Upper lobe of right lung (tissue), 1 donor: ENCODE measurements at regions not wholly inside any gene's neighbourhood (a gene's known extent, or its start where the extent isn't known, plus 50 kb on each side); places are given as distances from the start of the nearest gene placed in this dataset.

Source experiments
- ATAC-seq: fragments of 200-7000 bp; cut with Tn5 transposase; one replicate; pipeline ENCODE4 v1.9.1; 2020; ENCODE audit warnings: mild to moderate bottlenecking, moderate library complexity
- DNase-seq: peaks from one replicate; pipeline ENCODE4 v3.0.0-alpha.2; 2020
- H3K27ac ChIP-seq: fragments of 200-600 bp; one replicate; pipeline ENCODE4 v1.8.0; 2022
- H3K27me3 ChIP-seq: fragments of 200-600 bp; one replicate; pipeline ENCODE4 v1.8.0; 2022; ENCODE audit warnings: mild to moderate bottlenecking
- H3K36me3 ChIP-seq: fragments of 200-600 bp; one replicate; pipeline ENCODE4 v1.8.0; 2022
- H3K4me1 ChIP-seq: fragments of 200-600 bp; one replicate; pipeline ENCODE4 v1.8.0; 2022
- H3K4me3 ChIP-seq: fragments of 200-600 bp; one replicate; pipeline ENCODE4 v1.8.0; 2022; ENCODE audit warnings: mild to moderate bottlenecking
- H3K9me3 ChIP-seq: fragments of 200-600 bp; one replicate; pipeline ENCODE4 v1.8.0; 2022
- intact Hi-C: fragments of 100-400 bp; cut with DNase I; formaldehyde crosslinking; loops from one replicate; pipeline ENCODE4 v1.11.0; 2022
- TF ChIP-seq, protein P1 (sequence below): fragments of 200-600 bp; IDR thresholded peaks from one replicate; pipeline ENCODE4 v1.8.0; 2022; ENCODE audit warnings: antibody characterized with exemption
- donor health status: DM: no; HTN: yes; CAD: no; lungs with severe emphysema.

DNA sequence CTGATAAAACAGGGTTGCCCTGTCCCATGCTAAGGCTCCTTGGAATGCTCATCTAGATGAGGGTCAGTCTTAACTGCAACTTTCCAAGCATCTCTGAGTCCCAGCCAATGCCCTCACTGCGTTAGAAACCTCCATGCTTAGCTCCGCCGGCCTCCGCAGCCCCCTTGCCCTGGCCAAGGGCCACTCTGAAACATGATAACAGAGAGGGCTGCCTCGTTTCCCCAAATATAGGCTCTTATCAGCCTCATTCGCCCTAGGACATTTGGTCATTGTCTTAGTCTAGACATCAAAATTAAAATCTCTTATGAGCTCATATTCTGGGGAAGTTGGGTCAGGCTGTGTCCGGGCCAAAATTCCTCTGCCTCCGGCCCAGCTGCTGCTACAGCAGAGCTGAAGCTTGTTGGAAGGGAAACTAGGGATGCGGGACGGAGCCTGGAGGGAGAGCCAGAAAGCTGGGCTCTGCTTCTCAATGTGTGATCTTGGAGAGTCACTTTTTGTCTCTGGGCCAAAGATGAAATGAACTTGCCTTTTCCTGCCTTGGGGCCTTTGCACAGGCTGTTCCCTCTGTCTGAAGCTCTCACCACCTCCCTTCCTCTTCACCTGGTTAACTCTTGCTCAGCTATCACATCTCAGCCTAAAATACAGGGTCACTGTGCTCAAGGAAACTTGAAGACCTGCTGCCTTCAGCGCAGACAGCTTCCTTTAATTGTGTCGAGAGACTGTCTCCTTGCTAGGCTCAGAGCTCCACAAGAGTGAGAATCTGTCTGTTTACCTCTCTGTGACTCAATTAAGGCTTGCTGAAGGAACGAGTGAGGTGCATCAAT, 191.3 kb downstream of the RGS3 start:
- peak; percentile 67 for DNase-seq
- Histone ChIP-seq H3K4me1 (peaks cover 23% of the 10 kb centered on the region), H3K27me3 (no peaks in the 10 kb centered on the region), H3K4me3 (no peak overlapping the region), H3K27ac (peak overlapping the region; percentile 69), H3K36me3 (no peaks in the 10 kb centered on the region), H3K9me3 (no peaks in the 10 kb centered on the region)
- intact Hi-C loops = loop anchor here (5.0 kb wide), 1 partner anchor 208 kb away; no protein-coding TSS in a partner anchor
- TF ChIP-seq, protein P1, sequence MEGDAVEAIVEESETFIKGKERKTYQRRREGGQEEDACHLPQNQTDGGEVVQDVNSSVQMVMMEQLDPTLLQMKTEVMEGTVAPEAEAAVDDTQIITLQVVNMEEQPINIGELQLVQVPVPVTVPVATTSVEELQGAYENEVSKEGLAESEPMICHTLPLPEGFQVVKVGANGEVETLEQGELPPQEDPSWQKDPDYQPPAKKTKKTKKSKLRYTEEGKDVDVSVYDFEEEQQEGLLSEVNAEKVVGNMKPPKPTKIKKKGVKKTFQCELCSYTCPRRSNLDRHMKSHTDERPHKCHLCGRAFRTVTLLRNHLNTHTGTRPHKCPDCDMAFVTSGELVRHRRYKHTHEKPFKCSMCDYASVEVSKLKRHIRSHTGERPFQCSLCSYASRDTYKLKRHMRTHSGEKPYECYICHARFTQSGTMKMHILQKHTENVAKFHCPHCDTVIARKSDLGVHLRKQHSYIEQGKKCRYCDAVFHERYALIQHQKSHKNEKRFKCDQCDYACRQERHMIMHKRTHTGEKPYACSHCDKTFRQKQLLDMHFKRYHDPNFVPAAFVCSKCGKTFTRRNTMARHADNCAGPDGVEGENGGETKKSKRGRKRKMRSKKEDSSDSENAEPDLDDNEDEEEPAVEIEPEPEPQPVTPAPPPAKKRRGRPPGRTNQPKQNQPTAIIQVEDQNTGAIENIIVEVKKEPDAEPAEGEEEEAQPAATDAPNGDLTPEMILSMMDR = no peak
- peak; percentile 5 for ATAC-seq

DNA sequence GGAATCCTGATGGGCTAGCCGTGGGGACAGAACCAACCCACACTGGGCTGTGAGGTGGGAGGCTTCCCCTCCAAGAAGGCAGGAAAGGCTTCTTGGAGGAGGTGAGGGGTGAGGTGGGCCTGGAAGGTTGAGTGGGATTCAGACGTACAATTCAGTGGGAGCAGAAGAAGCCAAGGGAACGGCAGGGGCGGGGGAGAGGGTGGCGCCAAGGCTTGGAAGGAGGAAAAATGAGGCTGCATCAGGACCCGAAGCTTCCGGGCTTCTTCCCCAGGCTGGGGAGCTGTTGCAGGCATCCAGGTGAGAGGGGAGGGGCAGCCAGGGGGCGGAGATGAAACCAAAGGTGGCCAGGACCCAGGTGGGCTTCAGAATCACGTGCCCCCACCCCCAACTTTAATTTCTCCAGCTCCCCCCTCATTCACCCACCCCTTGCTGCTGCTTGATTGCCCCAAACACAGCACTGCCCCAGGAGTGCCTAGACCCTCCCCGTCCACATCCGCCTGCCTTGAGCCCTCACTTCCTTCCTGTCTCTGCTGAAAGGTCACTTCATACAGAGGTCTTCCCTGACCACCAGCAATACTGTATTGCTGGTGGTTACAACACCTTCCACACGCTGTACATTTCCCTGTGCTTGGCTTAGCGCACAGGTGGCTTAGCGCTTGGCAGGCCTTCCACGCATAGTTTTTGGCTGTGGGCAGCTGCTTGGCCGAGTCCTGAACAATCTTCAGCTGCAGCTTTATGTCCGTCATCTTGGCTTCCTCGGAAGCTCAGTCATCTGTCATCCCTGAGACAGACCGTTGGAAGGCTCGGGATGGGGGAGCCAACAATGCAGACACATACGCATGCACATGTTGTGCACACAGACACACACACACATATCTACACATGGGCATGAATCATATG, 193.5 kb downstream of the RGS3 start:
- DNase-seq (peak; percentile 51), ATAC-seq (no peak)
- Histone ChIP-seq H3K36me3 (no peaks in the 10 kb centered on the region), H3K4me1 (peaks cover 23% of the 10 kb centered on the region), H3K27me3 (peaks cover 5% of the 10 kb centered on the region), H3K9me3 (no peaks in the 10 kb centered on the region), H3K27ac (no peak overlapping the region), H3K4me3 (no peak overlapping the region)
- TF ChIP-seq, protein P1 = no peak
- intact Hi-C loops = loop anchor here (2.0 to 5.0 kb wide), 2 partner anchors 66 to 210 kb away; no protein-coding TSS in a partner anchor

DNA sequence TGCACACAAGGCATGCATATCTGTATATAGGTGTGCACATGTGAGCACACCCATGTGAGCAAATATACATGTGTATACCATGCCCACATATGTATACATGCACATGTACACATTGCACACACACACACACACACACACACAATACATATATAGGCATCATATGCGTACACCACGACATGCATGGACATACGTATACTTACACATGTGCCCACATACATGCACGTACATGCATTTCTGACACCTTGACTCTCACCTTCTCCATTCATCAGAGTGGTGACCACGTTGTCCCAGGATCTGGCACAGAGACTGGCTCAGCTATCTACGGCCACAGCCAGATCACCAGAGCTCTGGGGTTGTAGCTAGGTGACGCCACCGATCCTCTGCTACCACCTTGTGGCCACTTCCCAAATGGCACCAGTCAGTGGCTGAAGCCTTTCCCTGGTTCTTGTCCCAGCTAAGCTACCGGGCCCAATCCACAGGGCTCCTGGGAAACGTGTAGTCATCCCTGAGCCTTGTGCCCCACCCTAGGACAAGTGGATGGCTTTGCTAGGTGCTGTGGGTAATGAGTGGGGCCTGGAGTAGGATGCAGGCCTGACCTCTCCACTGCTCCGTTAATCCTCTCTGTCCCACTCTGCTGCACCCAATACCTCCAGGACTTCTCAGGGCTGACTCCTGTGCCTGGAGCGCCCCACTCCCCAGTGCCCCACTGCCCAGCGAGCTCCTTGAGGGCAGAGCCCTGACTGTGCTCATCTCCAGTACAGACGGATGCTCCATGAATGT, 194.4 kb downstream of the RGS3 start:
- DNase-seq (peak; percentile 85), ATAC-seq (peak; percentile 93)
- no peak overlapping the region for H3K4me3 ChIP-seq
- H3K9me3 ChIP-seq = no peaks in the 10 kb centered on the region
- no peak overlapping the region for H3K27ac ChIP-seq
- intact Hi-C loops = loop anchor here (2.0 to 5.0 kb wide), 2 partner anchors 67 to 211 kb away; no protein-coding TSS in a partner anchor
- no peaks in the 10 kb centered on the region for H3K36me3 ChIP-seq
- H3K27me3 ChIP-seq = peaks cover 5% of the 10 kb centered on the region
- TF ChIP-seq, protein P1 = peak; percentile 94
- peaks cover 23% of the 10 kb centered on the region for H3K4me1 ChIP-seq

DNA sequence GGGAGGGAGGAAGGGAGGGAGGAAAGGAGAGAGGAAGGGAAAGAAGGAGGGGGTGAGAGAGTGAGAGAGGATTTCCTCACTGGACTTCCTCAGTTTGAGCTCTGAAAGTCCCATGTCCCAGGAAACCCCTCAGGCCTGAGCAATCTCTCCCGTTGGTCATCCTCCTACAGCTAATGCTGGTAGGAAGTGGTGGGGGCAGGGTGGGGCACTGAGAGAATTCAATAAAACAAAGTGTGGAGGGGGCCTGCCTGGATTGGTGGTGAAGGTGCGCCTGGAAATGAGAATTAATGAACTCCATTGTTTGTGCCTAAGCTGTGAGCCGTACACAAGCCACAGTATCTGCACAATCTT, 195.0 kb downstream of the RGS3 start:
- intact Hi-C loops = loop anchor here (5.0 kb wide), 1 partner anchor 211 kb away; no protein-coding TSS in a partner anchor
- H3K9me3 ChIP-seq = no peaks in the 10 kb centered on the region

More for the DNA sequence above, 195.0 kb downstream of the RGS3 start:
- Histone ChIP-seq H3K36me3 (no peaks in the 10 kb centered on the region), H3K4me1 (peaks cover 23% of the 10 kb centered on the region), H3K27me3 (peaks cover 5% of the 10 kb centered on the region), H3K27ac (no peak overlapping the region), H3K4me3 (no peak overlapping the region)
- TF ChIP-seq, protein P1 = no peak
- DNase-seq = peak; percentile 30
- no peak for ATAC-seq
